ENCODE measurements at regions not wholly inside any gene's neighbourhood (a gene's known extent, or its start where the extent isn't known, plus 50 kb on each side); places are given as distances from the start of the nearest gene placed in this dataset.

GRCh38 chrX:150258176-150258425 lies 105.0 kb upstream of the MAMLD1 start:
- Mint-ChIP-seq H3K9me3 (ENCODE audit: unreplicated experiment) (no peaks in the 10 kb centered on the region), H3K4me3 (ENCODE audit: unreplicated experiment) (no peak overlapping the region), H3K4me1 (ENCODE audit: insufficient read depth, unreplicated experiment) (no peaks in the 10 kb centered on the region), H3K27me3 (ENCODE audit: insufficient read depth, unreplicated experiment) (no peaks in the 10 kb centered on the region), H3K27ac (ENCODE audit: low read depth, unreplicated experiment) (no peak overlapping the region), H3K36me3 (ENCODE audit: insufficient read depth, unreplicated experiment) (no peaks in the 10 kb centered on the region)
- intact Hi-C loops (cut with micrococcal nuclease) = no loop called here
- ChIA-PET CTCF (no interaction called here), POLR2A (no interaction called here)
- no peak for TF ChIP-seq CTCF (IDR thresholded peaks at IDR 0.05; ENCODE audit: unreplicated experiment)
- BruUV-seq (replicated peaks) = no TSS peak
- no peak for DNase-seq (ENCODE audit: unreplicated experiment)

DNA sequence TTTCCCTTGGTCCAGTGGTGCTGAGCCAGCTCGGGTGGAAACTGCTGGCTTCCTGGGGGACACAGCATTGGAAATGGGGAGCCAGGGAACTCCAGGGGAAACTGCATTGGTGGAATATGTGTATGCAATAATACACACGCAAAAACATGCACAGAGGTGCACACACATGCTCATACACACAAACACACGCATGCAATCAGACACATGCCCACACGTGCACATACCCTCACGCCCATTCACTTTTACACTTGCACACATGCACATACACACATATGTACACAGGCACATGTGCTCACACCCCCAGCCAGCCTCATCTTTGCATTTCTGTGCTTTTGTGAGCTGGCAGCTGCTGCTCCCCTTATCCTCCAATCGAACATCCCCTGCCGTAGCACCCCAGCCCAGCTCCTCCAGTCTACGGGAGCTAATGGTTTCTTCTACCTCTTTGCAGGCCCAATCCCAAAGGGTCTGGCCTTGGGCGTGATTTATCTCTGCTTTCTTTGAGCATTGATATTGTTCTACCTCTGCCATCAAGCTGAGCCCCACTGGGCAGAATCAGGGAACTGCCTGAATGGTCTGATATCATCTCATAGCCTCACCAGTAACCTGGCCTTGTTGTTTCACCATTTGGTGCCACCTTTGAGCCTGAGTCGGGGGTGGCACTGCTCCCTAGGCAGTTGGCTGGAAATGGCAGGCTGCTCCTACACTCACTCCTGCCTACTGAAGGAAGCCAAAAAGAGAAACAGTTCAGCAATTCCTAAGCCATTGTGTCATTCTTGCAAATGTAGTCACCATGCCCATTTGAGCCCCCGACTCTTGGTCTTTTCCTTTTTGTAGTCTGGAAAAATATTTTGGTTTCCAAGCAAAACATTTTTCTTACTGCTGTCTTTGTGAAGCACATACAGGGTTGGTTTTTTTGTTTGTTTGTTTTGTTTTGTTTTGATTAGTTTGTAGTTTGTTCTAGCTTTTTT lies 104.4 kb upstream of the MAMLD1 start:
- Mint-ChIP-seq H3K4me1 (ENCODE audit: insufficient read depth, unreplicated experiment) (no peaks in the 10 kb centered on the region), H3K4me3 (ENCODE audit: unreplicated experiment) (no peak overlapping the region), H3K9me3 (ENCODE audit: unreplicated experiment) (no peaks in the 10 kb centered on the region), H3K36me3 (ENCODE audit: insufficient read depth, unreplicated experiment) (no peaks in the 10 kb centered on the region), H3K27me3 (ENCODE audit: insufficient read depth, unreplicated experiment) (no peaks in the 10 kb centered on the region), H3K27ac (ENCODE audit: low read depth, unreplicated experiment) (no peak overlapping the region)
- TF ChIP-seq CTCF (IDR thresholded peaks at IDR 0.05; ENCODE audit: unreplicated experiment) = no peak
- no peak for DNase-seq (ENCODE audit: unreplicated experiment)
- POLR2A ChIA-PET = no interaction called here
- intact Hi-C loops (cut with micrococcal nuclease) = no loop called here
- CTCF ChIA-PET = no interaction called here
- BruUV-seq (replicated peaks) = no TSS peak

DNA sequence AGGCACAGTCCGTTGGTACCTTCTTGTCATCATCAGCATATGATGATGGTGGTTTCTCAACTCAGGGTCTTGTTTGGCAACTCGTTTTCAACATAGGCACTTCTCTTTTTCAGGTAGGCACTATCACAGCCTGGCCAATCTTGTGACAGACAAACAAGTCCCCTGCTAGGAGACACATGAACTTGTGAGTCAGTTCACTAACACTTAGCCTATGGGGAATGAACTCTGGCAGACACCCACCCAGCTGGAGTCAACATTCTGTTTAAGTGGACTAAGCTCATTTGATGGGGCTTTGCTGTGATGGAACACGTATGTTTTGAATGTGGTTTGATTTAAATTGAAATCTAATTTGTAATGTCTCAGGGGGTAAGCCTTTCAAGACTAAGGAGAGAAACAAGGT lies 100.7 kb upstream of the MAMLD1 start:
- Mint-ChIP-seq H3K36me3 (ENCODE audit: insufficient read depth, unreplicated experiment) (no peaks in the 10 kb centered on the region), H3K4me3 (ENCODE audit: unreplicated experiment) (no peak overlapping the region), H3K9me3 (ENCODE audit: unreplicated experiment) (no peaks in the 10 kb centered on the region), H3K4me1 (ENCODE audit: insufficient read depth, unreplicated experiment) (no peaks in the 10 kb centered on the region), H3K27me3 (ENCODE audit: insufficient read depth, unreplicated experiment) (peaks cover 7% of the 10 kb centered on the region), H3K27ac (ENCODE audit: low read depth, unreplicated experiment) (no peak overlapping the region)
- intact Hi-C loops (cut with micrococcal nuclease) = no loop called here
- BruUV-seq (replicated peaks) = no TSS peak
- DNase-seq (ENCODE audit: unreplicated experiment) = no peak
- ChIA-PET CTCF (no interaction called here), POLR2A (no interaction called here)
- TF ChIP-seq CTCF (IDR thresholded peaks at IDR 0.05; ENCODE audit: unreplicated experiment) = no peak

DNA sequence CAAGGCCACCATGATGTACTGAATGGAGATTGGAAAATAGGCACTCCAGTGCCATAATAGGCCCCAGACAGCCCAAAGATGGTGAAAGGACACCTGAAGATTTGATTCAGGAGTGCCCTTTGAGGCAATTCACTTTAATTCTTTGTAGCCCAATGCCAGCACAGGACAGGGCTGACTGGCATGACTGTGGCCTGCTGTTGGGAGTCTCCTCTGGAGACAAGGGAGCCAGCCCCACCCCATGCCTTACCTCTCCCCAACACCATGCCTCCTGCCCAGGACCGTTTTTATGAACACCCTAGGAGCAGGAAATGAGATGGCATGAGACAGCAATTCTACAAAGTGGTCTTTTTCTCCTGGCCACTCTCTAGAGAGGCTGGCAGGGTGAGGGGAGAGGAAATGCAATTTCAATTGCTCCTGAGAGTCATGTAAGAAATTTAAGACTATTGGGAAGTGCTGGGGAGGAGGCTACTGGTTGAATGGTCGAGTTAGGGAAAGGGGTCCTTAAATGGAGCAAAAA lies 94.2 kb upstream of the MAMLD1 start:
- no peak for TF ChIP-seq CTCF (IDR thresholded peaks at IDR 0.05; ENCODE audit: unreplicated experiment)
- Mint-ChIP-seq H3K9me3 (ENCODE audit: unreplicated experiment) (peaks cover 6% of the 10 kb centered on the region), H3K4me1 (ENCODE audit: insufficient read depth, unreplicated experiment) (no peaks in the 10 kb centered on the region), H3K27me3 (ENCODE audit: insufficient read depth, unreplicated experiment) (peaks cover 23% of the 10 kb centered on the region), H3K27ac (ENCODE audit: low read depth, unreplicated experiment) (no peak overlapping the region), H3K36me3 (ENCODE audit: insufficient read depth, unreplicated experiment) (no peaks in the 10 kb centered on the region), H3K4me3 (ENCODE audit: unreplicated experiment) (no peak overlapping the region)
- intact Hi-C loops (cut with micrococcal nuclease) = no loop called here
- no TSS peak for BruUV-seq (replicated peaks)
- ChIA-PET POLR2A (no interaction called here), CTCF (no interaction called here)
- no peak for DNase-seq (ENCODE audit: unreplicated experiment)

Data from MCF 10A (cell line).